ENCODE measurements at regions not wholly inside any gene's neighbourhood (a gene's known extent, or its start where the extent isn't known, plus 50 kb on each side); places are given as distances from the start of the nearest gene placed in this dataset.
"Not testable (repeated sequence)": the region's sequence is repeated elsewhere in the genome, so short reads cannot be mapped to it uniquely, and the experiment has no call there.

DNA sequence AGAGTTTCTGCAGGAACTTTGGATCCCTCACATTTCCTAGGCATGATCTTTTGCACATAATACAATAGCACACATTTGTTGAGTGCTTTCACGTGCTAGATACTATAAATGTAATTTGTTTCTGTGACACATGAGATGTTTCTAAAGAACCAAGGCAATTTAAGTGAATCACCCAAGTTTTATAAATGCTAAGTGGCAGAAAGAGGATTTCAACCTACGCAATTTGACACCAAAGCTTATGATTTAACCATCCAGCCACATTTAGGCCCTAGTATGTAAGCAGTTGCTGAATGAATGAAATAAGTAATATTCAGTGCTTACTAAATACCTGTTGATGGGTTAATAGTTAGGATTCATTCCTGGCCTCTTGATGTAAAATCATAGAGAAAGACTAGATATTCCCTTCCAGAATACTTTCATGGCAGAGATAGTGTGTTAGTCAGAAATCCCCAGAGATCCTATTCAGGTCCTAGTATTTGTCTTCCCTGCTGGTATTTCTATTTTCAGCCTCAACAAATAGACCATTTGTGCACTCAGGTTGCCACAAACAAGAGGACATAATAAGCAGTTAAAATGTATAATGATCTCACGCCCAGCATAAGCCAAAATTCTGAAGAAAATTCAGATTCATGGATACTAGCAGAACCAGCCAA, 572.6 kb downstream of the IPMK start:
- DNase-seq (ENCODE audit: low read depth in 2 of 2, low spot score in 1 of 2): no peak

DNA sequence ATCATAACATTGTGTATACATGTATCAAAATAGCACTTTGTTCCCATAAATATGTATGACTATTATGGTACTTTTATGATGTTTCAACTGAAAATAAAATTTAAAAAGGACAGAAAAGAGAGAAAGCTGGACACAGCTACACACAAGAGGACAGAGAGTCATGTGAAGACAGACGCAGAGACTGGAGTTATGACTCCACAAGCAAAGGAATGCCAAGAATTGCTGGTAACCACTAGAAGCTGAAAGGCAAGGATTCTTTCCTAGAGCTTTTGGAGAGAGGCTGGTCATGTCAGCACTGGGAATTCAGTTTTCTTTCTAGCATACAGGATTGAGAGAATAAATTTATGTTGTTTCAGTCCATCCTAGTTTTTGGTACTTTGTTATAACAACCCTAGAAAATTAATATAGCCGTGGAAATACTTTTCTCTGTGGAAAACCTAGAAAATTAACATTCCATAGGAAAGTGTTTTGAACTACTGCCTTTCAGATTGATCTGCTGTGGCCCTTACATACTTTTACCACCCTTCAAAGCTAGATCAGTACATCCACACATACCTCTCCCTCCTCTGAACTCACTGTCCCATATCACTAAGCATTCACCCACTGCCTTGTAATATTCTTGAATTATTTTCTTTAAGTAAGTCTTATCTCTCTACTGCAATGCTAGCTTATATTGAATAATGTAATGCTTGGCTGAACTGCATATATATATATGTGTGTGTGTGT, 575.3 kb downstream of the IPMK start:
- DNase-seq (ENCODE audit: low read depth in 2 of 2, low spot score in 1 of 2): no peak

GRCh38 chr10:57689596-57690297, 577.9 kb downstream of the IPMK start:
- DNase-seq (ENCODE audit: low read depth in 2 of 2, low spot score in 1 of 2): no peak

DNA sequence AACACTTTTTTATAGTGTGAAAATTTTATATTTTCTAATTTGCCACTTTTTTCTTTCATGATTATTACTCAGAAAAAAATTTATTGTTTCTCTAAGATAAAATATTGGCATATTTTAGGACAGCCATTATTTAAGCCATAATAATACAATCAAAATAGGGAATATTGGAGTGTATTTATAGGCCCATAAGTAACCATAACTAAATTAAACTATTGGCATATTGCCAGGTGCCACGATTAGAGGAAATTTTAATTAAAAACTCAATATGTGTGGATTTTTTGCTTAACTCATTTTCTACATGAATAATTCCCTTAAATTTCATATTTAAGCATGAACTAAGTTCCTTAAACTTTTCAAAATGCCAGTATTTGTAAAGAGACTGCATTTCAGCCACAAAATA, 587.8 kb downstream of the IPMK start:
- no peak for DNase-seq (ENCODE audit: low read depth in 2 of 2, low spot score in 1 of 2)

DNA sequence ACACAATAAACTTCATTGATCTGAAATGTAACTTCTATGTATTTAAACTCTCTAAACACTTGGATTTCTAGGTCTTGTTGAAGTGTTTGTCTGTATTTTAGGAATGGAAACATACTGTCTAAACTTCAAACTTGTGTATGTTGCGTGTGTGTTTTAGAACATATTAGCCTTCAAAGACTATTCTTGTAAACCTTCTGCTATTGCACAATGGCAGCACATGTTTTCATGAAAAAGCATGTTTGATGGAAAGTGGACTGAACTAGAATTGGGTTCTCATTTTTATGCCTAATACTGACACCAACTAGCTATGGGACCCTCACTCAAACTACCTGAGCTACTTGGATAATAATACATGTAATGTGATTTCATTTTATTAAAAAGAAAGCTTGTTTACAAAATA, 592.6 kb downstream of the IPMK start:
- no peak for DNase-seq (ENCODE audit: low read depth in 2 of 2, low spot score in 1 of 2)

- no peak for DNase-seq (ENCODE audit: low read depth in 2 of 2, low spot score in 1 of 2)
Measured at GRCh38 chr10:57673446-57673960, 594.2 kb downstream of the IPMK start.

- no peak for DNase-seq (ENCODE audit: low read depth in 2 of 2, low spot score in 1 of 2)
Measured at GRCh38 chr10:57664815-57665214, 602.9 kb downstream of the IPMK start.

DNA sequence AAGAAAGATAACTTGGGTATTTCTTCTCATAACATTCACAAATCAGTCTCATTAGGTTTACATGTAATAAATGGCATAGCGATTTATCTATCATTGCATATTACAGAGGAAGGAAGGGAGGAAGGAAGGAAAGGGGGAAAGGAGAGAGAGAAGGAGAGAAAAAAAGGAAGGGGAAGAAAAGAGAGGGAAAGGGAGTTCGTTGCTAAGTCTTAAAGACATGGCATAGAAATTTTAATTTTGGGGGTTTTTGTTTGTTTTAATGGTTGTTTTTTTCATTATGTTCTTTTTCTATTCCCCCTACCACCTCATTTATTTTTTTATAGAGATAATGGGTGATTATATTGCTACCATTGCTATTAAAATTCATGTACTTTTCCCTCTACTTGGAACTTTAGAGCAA, 604.3 kb downstream of the IPMK start:
- DNase-seq (ENCODE audit: low read depth in 2 of 2, low spot score in 1 of 2): no peak

DNA sequence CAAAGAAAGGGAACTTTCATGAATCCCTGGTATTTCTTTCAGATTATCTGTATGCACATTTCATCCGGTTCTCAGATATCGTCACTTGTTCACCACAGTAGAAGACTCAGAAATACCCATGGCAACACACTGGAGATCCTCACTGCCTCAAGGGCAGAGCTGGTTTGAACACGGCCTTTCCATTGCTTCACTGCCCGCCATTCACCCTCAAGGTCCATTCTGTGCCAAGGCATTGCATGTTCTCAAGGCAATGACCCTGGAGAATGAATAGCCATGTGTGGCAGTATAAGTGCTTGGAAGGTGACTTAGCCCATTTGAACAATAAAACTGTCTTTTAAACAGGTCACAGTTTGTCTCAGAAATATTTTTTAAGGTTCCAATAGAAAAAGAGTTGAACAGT, 606.5 kb downstream of the IPMK start:
- no peak for DNase-seq (ENCODE audit: low read depth in 2 of 2, low spot score in 1 of 2)

DNA sequence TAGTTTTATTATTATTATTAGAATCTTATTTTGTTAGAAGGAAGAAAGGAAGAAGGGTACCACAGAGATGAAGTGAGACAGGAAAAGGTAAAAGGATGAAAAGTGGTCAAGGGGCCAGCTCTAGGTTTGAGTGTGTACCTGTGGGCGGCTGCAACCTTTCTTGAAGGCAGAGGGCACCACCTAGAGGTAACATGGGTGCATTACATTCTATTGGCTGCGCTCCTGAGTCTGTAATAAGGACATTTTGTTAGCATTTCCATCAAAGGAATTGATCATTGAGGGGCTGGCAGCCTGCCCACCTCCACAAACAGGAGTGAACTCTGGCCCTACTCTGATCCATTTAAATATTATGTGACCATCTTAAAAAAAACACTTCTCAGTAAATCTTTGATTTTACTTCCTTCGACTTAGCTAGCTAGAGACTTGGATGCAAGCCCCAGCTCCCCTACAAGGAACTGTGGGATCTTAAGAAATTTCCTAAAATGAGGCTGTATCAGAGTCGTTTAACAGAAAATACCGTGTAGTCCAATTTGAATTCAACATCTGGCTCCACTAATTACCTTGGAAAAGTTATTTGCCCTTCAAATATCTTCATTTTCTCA, 610.4 kb downstream of the IPMK start:
- no peak for DNase-seq (ENCODE audit: low read depth in 2 of 2, low spot score in 1 of 2)

- DNase-seq (ENCODE audit: low read depth in 2 of 2, low spot score in 1 of 2): no peak
Measured at GRCh38 chr10:57654856-57655255, 612.8 kb downstream of the IPMK start.

- not testable (repeated sequence) for DNase-seq (ENCODE audit: low read depth in 2 of 2, low spot score in 1 of 2)
Measured at GRCh38 chr10:57645108-57645507, 622.6 kb downstream of the IPMK start.

DNA sequence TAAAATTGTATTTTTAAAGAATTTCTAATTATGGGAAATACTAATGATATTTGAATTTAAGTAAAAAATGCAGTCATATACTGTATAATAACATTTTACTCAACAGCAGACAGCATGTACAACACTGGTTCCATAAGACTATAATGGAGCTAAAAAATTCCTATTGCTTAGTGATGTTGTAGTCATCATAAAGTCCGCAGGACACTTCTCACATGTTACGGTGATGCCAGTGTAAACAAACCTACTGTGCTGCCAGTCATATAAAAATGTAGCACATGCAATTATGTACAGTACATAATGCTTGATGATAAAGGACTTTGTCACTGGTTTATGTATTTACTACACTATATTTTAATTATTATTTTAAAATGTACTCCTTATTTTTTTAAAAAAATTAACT, 629.3 kb downstream of the IPMK start:
- DNase-seq (ENCODE audit: low read depth in 2 of 2, low spot score in 1 of 2): no peak

DNA sequence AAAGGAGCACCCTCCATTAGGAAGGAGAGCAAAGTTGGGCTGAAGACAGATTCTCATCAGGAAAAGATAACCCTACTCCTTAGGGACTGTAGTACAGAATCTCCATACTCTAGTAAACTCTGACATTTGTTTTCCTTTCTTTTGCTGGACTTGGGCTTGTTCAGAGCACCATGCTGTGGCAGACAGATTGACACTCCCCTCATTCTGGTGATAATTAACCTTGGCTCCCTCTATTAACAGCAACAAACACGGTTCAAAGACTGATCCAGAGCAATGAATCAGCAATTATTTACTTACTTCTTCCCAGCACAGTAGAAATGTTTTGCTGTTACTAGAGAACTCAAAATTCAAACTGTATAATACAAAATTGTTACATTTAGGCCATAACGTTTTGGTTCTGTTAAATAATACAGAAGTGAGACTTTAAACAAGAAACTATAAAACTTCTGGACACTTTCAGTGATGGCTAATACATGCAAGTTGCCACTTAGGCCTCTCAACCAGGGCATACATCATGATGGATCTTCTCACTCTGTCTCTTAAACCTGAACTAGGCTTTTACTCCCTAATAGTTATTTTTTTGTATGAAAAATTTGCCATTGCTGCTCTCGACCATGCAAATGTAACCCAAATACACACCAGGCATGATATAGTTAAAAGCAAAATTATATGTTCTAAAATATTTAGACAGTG, 639.0 kb downstream of the IPMK start:
- no peak for DNase-seq (ENCODE audit: low read depth in 2 of 2, low spot score in 1 of 2)

GRCh38 chr10:57627642-57628178, 640.0 kb downstream of the IPMK start:
- no peak for DNase-seq (ENCODE audit: low read depth in 2 of 2, low spot score in 1 of 2)

DNA sequence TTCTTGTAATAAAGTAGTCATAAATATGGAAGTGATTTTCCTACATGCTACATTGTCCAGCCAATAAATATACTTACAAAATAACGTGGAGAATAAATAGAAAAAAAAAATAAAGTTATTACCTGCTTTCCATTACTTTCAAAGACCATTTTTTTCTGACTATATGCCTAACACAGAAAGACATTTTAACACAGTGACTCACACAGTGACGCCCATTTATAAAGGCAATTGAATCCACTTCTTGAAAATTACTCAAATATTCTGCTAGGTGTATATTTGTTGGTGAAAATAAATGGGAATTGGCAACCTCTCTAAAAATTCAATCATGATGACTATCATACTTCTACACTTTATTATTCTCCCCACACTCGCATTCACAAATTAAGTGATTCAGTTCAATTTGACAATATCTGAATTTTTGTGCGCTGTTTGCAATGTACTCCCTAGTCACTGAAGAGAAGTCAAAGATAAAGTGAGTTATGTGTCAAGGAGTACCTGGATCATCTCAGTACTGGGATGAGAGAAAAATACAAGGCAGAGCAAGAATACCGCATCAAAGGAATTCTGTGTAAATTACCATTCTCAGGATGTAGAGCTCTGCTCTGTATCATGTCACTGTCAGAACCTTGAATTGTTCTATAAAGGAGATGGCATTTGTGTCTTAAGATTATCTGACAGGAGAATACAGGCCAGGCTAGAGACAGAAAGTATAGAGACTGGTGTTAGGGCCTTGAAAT, 642.7 kb downstream of the IPMK start:
- no peak for DNase-seq (ENCODE audit: low read depth in 2 of 2, low spot score in 1 of 2)

DNA sequence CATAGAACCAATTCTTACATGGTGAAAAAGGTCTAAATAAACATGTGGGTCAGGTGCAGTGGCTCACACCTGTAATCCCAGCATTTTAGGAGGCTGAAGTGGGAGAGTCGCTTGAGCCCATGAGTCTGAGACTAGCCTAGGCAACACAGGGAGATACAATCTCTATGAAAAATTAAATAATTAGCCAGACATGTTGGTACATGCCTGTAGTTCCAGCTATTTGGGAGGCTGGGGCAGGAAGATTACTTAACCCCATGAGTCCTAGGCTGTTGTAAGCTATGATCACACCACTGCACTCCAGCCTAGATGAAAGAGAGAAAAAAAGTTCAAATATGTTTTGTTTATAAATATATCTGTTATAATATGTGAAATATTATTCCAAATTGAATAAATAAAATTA, 643.6 kb downstream of the IPMK start:
- DNase-seq (ENCODE audit: low read depth in 2 of 2, low spot score in 1 of 2): no peak

- no peak for DNase-seq (ENCODE audit: low read depth in 2 of 2, low spot score in 1 of 2)
Measured at GRCh38 chr10:57621466-57621865, 646.2 kb downstream of the IPMK start.

DNA sequence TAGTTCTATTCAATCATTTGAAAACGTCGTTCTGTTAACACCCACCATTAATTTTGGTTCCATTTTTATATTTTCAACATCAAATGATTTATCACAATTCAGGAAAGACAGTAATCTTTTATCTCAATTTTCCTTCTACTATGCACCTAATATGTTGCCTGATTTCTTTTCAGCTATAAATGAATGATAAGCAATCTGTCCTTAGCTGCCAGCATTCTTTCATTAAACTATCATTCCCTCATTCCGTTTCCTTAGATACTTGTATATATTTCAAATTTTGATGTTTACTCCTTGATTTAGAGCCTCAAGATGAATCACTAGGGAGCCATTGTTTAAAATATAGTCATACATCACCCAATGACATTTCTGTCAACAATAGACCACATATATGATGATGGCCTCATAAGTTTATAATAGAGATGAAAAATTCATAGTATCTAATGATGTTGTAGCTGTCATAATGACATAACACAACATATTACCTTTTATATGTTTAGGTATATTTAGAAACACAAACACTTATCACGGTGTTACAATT, 661.7 kb downstream of the IPMK start:
- no peak for DNase-seq (ENCODE audit: low read depth in 2 of 2, low spot score in 1 of 2)

DNA sequence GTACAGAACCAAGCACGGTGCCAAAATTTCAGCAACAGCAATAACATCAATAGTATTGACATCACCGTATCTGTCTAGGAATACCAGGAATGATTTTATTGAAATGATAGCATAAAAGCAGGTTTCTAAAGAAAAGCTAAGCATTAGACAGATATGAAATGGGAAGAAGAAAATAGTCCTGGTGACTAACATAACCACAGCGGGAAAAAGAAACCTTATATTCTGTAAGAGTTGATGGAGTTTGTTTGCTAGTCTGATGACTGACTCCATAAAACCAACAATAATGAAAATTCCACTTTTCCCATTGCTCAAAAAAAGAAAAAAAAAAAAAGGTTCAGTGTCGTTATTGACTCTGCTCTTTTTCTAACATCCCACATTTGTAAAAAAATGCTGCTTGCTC, 668.3 kb downstream of the IPMK start:
- DNase-seq (ENCODE audit: low read depth in 2 of 2, low spot score in 1 of 2): no peak

Data from stimulated activated CD8-positive, alpha-beta memory T cell treated with anti-CD3 and anti-CD28 coated beads, Interleukin-4, amount 100 ng/mL, for 4 hours (primary cell).